ENCODE measurements at regions not wholly inside any gene's neighbourhood (a gene's known extent, or its start where the extent isn't known, plus 50 kb on each side); places are given as distances from the start of the nearest gene placed in this dataset.

DNA sequence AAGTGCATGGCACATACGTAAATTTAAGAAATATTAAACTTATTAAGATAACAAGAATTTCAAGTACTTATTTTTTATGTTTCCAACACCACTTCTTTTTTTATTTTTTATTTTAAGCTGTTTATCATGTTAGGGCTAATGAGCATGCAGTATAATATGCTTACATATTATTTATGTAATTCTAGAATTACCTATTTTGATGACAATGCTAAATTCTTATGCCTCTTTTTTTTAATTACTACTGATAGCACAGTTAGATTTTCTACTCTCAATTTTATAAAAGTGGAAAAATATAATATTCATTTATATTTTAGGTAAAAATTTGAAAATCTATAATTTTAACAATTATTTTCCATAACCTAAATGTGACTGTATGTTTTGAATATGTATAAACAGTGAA is 713.0 kb downstream of the MRPL39 start:
- DNase-seq (ENCODE audit: low read depth): no peak

DNA sequence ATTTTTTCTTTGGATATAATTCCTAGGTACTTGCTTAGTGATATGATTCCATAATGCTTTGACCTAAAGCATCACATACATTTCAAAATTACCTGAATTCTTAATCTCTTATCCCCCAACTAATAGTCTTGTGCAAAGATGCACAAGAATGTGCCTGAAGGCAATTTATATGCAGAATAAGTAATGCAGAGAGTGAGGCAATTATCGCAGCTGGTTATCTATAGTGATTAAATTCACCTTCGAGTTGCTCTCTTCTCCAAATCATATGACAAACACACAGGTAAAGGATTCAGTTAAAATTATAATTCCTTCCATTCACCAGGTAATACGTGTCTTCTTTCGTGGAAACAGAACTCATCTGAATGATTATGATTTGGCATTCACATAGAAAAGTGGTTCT is 717.3 kb downstream of the MRPL39 start:
- DNase-seq (ENCODE audit: low read depth): no peak

DNA sequence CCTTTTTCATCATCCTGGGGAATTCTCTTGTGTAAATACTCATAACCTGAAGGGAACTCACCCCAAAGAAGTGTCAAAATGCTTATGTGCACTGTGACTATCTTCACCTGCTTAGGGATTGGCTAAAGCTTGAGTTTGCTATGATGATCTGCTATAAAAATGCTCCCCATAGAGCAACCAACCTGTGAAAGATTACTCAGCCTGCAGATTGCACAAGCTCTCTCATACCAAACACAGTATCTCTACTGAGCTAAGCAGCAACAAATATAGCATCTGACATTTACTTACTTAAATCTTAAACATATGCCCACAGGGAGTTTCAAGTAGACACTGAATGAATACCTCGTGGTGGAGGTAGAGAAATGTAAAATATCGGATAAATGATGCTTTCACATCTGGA is 725.8 kb downstream of the MRPL39 start:
- DNase-seq (ENCODE audit: low read depth): no peak

DNA sequence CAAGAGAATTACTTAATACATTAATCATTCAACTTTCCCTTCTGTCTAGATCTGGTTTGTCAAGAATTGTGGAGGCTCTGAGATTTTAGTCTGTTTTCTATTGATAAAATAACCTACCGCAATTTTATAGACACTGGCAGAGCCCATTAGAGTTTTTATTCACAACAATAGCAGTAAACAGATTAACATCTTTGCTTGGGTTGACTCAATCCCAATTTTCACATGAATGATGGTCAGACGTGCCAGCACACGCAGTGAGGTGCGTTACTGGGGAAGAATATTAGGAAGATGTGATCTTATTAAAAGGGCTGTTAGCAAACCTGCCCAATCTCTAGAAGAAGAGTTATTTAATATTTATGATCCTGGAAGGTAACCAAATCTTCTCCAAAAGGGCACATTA is 736.6 kb downstream of the MRPL39 start:
- no peak for DNase-seq (ENCODE audit: low read depth)

DNA sequence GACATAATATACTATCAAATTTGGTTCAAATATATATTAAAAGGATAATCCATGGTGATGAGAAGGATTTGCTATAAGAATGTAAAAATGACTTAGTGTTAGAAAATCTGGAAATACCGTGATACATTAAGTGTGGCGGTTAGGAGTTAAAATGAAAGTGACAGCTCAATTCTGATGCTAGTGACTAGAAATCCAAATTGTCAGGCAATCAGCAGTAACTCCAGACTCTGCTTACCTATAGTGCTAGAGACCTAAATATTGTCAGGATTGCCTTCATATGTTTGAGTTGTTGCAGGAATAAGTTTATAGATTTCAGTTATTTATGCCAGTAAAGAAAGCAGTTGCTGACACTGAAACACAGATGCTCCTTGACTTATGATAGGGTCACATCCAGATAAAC is 737.4 kb downstream of the MRPL39 start:
- no peak for DNase-seq (ENCODE audit: low read depth)

DNA sequence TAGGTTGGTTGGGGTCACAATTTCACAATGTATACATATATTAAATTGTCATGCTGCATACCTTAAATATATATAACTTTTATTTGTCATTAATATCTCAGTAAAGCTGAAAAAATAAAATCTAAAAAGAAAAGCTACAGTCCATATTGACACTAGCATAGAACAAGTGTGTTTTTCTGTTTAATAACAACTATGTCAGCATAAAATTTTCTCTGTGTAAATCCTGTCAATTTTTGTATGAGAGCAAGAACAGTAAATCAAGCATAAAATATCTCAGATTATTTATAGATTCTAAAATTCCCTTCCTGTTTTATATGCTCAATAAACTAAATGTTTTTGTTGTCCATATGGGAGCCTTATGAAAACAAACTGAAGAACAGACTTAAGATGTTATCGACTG is 739.2 kb downstream of the MRPL39 start:
- no peak for DNase-seq (ENCODE audit: low read depth)

DNA sequence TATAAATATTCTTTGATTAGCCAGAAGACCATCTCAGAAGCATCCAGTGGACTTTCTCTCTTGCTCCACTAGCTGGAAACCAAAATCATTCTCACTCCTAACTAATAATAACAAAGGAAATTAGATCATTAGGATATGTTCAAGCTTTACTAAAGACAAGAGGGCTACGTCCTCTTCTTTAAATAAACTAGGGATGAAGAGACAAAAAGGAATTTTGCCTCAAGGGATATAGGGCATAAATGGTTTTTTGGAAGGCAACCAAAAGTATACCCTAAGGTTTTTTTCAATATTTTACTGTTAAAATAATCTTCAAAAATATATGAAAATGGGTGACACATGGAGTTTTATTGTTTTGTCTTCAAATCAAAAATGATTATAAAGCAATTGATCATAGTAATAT is 745.8 kb downstream of the MRPL39 start:
- no peak for DNase-seq (ENCODE audit: low read depth)

DNA sequence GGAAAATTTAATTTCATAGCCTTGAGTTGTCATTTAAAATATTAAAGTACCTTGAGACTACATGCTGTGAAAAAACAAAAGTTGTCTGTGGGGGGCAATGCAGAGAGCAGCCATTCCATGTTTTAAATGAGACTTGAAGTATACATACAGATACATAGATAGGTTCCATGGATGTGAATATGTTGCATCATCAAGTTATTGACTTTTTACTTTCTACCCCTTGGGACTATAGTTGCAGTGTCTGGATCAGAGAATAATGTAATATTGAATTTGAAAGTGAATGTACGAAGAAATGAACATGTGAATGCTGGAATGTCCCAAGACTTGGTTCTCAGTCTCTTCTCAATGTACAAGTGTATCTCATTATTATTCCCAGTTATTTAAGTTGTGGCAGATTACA is 751.0 kb downstream of the MRPL39 start:
- no peak for DNase-seq (ENCODE audit: low read depth)

DNA sequence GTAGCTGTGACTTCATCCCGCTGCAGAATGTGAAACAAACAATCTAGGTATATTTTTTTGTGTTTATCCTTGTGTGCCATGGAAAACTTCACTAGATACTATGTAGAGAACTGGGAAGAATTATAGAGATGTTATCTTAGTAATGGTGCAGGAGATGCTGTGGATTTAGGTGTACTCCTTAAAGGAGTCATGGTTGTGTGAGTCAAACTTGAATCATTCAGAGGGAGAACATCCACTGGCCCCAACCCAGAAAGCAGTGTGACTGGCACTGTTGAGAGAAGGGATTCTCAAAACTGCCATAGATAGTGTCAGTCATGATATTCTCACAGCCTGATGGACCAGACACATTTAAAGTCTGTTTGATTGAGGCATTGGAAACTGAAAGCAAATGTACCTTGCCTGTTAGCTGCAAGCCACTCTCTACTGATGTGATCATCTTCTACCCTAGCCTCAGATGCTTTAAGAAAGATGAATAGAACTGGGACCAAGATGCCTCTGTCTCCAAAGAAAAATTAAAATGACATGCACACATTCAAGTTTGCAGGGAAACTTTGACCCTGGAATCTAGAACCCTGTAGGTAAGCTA is 754.6 kb downstream of the MRPL39 start:
- no peak for DNase-seq (ENCODE audit: low read depth)

DNA sequence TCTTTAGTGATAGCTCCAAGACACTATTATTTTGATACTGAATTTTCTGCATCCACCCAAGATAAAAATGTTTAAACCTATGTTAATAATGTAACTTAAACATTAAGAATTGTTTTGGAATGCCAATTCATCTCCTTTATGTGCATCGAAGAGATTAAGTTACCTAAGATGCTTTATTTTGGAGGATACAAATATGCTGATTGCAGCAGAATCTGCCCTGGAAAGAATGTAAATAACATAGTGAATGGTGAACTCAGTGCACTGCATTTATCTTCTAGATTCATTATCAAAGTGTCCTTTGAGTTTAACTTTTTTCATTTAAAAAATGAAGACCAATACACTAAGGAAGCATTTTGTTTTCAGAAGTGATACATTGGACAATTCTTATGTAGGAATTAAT is 757.2 kb downstream of the MRPL39 start:
- DNase-seq (ENCODE audit: low read depth): no peak

DNA sequence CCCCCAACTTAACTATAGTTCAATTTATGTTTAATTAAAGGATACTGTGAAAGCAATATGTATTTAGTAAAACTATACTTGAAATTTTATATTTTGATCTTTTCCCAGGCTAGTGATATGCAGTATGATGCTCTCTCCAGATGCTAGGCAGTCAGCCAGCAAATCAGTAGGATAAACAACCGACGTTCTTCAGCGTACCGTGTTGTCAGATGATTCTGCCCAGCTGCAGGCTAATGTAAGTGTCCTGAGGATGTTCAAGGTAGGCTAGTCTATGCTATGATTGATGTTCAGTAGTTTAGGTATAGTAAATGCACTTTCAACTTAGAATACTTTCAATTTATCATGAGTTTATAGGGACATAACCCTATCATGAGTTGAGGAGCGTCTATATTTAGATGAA is 762.6 kb downstream of the MRPL39 start:
- no peak for DNase-seq (ENCODE audit: low read depth)

DNA sequence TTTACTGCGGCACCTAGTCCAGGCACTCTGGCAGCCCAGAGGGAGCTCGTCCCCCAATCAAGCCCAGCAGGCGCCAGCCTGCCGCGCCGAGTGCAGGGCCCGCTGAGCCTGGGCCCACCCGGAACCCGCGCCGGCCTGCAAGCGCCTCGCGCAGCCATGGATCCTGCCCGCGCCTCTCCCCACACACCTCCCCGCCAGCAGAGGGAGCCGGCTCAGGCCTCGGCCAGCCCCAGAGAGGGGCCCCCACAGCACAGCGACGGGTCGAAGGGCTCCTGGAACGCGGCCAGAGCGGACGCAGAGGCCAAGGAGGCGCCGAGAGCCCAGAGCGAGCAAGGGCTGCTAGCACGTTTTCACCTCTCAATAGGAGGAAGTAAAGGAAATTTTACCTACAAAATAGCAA is 767.0 kb downstream of the MRPL39 start:
- no peak for DNase-seq (ENCODE audit: low read depth)

DNA sequence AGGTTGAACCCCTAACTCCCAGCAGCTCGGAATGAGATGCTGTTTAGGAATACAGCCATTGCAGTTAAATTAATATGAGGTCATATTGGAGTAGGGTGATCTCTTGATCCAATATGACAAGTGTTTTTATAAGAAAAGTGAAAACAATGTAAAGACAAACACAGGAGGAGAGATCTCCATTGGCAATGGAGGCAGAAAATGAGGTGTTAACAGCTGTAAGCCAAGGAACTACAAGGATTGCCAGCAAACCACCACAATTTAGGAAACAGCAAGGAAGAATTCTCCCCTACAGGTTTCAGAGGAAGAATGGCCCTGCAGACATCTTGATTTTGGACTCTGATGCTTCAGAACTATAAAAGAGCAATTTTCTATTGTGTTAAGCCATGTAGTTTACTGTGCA is 774.3 kb downstream of the MRPL39 start:
- DNase-seq (ENCODE audit: low read depth): no peak

DNA sequence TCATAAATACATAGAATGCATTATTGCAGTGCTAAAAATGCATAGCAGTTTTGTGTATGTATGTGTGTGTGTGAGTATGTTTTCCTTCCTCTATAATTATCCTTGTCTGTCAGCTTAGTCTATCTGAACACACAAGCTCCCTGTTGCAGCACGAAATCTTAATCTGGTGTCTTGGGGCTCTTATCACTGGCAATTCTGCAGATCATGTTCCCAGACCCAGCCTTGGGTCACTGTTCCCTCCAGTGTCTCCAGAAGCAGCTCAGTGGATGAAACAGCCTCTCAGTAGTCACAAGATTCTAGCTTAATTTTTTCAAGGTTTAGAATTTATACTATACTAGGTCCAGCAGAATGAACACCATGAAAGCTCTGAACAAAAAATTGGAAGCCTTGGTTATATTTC is 777.9 kb downstream of the MRPL39 start:
- no peak for DNase-seq (ENCODE audit: low read depth)

DNA sequence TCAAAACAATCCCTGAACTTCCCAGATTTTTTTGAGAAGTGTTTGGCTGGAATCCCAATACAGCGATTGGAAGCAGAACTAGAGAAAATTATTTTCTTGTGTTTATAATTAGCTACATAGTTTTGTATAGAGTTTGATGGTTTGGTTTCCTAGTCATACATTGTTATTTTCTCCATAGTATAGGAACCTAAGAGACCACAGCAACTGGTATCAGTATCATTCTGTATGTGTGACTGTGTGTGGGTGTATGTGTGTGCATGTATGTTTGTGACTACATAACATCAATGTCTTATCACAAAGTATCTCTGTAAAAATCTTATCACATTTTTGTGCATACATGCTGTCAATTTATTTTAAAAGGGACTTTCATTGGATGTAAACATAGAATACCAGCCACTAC is 780.5 kb downstream of the MRPL39 start:
- no peak for DNase-seq (ENCODE audit: low read depth)

DNA sequence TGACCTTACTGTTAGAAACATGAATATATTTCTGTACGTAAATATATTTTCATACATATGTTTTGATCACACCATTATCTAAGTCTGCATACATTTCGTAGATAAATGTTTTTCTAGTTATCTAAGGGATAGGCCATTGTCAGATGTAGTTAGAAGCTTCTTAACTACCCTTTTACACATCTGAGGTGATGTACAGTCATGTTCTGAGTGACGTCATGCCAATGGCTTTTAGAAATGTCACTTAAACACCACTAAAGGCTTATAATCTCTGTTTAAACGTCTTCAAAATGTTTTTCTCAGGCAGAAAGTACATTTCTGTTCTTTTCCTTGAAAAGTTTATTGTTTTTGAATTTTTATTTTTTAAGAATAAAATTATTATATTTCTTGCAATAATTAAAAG is 781.9 kb downstream of the MRPL39 start:
- DNase-seq (ENCODE audit: low read depth): no peak

DNA sequence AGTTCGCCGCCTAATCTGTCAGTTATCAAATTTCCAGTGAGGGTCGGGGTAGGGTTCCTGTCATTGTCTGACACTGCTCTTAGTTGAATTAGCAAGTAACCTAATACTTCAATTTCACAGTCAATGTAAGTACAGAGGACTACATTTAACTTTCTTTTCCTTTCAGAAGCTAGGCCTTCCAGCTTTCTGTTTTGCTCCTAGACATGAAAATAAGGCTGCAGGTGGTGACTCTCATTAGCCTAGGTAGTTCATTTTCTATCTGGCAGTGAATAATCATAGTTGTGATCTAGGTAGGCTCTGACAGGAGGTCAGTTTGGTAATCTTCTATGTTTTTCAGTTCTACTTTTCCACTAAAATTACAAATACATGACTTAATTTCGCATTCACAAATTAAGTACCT is 783.1 kb downstream of the MRPL39 start:
- DNase-seq (ENCODE audit: low read depth): no peak

DNA sequence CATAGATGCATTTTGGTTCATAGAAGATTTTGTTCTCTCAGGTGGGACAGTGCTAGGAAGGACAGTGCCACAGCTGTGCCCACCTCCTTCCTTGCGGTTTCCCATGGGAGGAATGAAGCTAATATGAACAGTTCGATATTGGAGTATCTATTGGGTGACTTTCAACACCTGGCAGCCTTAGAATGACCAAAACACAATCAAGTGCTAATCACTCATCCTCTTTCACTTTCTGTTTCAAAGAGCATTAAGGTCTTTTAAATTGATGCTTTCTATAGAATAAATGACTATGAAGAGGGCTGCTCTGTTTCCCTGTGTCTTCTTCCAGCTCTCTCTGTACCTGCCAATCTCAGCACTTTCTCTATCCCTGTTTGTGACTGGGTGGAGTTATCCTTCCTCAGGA is 784.0 kb downstream of the MRPL39 start:
- no peak for DNase-seq (ENCODE audit: low read depth)

DNA sequence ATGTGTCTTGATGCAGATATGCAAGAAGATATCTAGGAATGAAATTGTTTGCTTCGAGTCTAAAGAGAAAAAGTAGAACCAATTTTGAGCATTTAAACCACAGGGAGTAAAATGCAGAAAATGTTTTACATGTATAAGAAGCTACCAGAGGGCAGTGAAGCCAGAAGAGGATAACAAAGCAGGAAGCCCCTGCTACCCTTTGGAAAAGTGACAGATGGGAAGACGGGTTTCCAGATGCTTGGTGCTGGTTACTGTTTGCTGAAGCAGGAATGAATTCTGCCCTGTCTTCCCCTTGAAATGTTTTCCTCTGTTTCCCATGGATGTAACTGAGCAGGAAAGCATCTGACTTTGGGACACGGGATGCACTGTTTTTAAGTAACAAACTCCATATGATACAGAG is 822.2 kb downstream of the MRPL39 start:
- no peak for DNase-seq (ENCODE audit: low read depth)

DNA sequence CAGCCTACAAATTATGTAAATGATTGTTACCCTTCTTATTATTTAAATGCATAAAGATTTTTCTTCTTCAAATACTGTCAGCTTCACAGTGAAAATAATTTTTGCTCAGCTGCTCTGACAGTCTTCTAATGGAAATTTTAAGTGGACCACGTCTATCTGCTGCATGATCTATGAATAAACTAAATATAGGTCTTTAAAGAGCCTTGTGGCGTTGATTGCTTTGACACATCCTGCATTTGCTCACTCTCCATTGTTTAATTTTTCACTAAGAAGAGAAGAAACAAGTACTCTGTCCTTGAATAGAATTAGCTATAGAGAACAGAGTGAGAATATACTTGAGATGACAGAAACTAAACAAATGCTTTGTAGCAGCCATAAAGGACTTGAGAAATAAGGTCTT is 826.1 kb downstream of the MRPL39 start:
- DNase-seq (ENCODE audit: low read depth): no peak

DNA sequence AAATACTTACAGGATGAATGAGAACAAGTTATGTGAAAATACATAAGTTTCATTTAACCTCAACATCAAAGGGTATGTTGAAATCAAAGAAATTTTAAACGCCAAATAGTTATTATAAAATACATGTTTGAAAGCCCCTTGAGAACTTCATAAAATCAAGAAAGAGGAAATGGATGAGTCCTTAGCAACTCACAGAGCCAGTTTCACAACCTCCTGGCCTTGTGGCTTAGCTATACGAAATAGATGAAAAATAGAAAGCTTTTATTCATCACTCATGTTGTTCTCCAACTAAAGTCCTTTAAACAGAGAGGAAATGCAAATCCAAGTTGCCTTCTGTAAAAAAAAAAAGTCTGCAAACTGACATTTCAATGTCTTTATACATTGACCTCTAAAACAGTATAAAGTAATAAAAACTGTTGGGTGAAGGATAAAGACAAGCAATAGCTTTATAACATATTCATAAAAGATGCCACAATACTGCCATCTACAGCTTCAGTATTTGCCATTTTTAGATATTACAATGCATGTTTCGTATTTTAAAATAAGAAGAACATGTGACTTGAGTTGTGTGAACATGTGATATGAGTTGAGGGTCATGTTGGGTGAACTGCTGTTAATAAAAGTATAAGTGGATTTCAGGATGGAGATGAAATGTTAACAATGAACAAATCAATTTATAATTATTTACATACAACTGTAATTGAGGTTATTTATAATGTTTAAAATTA is 847.8 kb downstream of the MRPL39 start:
- DNase-seq (ENCODE audit: low read depth): no peak

DNA sequence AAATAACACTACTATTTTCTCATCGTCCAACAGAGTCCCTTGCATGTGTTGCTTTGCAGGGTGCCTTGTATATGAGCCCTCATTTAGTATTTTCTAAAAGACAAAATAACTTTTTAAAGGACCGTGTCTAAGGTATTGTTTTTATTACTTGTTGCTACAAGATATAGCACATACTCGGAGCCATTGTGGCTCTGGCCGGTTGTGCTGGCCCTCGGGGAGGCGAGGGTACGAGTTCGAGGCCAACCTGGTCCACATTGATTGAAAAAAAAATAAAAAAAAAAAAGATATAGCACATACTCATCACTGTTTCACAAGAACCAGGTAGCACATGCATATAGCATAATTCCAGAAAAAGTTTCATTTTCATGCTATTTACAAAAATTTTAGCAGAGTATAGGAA is 869.2 kb downstream of the MRPL39 start:
- DNase-seq (ENCODE audit: low read depth): no peak

DNA sequence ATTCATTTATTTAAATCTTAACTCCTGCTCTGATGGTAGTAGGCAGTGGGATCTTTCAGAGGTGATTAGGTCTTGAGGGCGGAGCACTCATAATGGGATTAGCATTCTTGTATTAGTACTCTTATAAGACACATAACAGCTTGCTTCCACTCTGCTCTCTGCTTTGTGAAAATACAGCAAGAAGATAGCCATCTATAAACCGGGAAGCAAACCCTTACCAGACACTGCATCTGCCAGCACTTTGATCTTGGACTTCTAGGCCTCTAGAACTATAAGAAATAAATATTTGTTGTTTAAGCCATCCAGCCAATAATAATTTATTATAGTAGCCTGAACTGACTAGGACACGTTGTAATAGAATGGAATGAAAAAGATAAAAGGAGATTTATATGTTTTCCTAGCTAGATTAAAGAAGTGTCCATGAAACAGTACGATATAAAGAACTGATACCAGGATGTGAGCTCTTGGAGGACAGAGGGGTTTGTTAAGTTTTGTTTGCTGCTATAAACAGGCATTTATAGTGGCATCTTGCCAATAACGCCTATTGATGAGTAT is 869.9 kb downstream of the MRPL39 start:
- no peak for DNase-seq (ENCODE audit: low read depth)

DNA sequence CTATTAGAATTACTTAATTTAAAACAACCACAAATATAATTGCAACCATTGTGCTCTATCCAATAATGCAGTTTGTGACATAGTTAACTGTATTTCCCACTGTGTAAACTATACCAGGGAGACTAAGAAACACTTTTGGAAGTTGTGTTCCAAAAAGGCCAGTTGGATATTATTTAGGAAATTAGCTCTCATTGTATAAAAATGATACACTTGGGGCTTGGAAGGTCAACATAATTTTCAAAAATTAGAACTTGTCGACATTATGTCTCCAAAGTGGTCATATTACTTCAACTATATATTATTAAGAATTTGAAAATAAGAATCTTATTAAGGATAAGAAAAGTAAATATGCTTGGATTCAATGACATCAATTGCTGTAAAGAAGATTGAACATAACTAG is 876.6 kb downstream of the MRPL39 start:
- DNase-seq (ENCODE audit: low read depth): no peak
